Motor neuron (in vitro differentiated cells): ENCODE measurements at regions not wholly inside any gene's neighbourhood (a gene's known extent, or its start where the extent isn't known, plus 50 kb on each side); places are given as distances from the start of the nearest gene placed in this dataset.

ENCODE experiments used
- ATAC-seq, 8 experiments: fragments of 200-7000 bp; cut with Tn5 transposase; replicated peaks in 6 of 8; 2 replicates each; pipeline ENCODE4 v1.8.0; 2021; ENCODE audit warnings: mild to moderate bottlenecking in 8 of 8, moderate library complexity in 8 of 8
- H3K27ac ChIP-seq, 2 donors: fragments of 250-450 bp; sonication (Bioruptor Pico); 2 replicates each; pipeline ENCODE4 v1.9.0; 2021; ENCODE audit warnings: antibody characterized with exemption in 2 of 2, mild to moderate bottlenecking in 2 of 2, moderate library complexity in 1 of 2
- H3K4me1 ChIP-seq, 2 donors: fragments of 250-450 bp; sonication (Bioruptor Pico); replicated peaks in 1 of 2; 2 replicates each; pipeline ENCODE4 v1.6.1; 2021; ENCODE audit warnings: antibody characterized with exemption in 2 of 2, mild to moderate bottlenecking in 2 of 2, moderate library complexity in 1 of 2
- H3K4me3 ChIP-seq, 5 donors: fragments of 250-450 bp; sonication (Bioruptor Pico); 2 replicates each; pipeline ENCODE4 v1.9.0; 2021; ENCODE audit warnings: antibody characterized with exemption in 5 of 5, mild to moderate bottlenecking in 5 of 5, moderate library complexity in 4 of 5
- WGBS, 10 experiments: fragments of 450-650 bp; shearing (Covaris generic); methylation state at CpG; one replicate each; pipeline ENCODE4 v1.0.0; 2022; 5-methylcytosine and 5-hydroxymethylcytosine counted together
- in situ Hi-C, 9 experiments: fragments of 400-800 bp; cut with MboI; loops; one replicate each; pipeline ENCODE4 v1.15.0; 2021; ENCODE audit warnings: low sequenced_read_pairs in 9 of 9, low pct_unique_long_range_greater_than_20kb in 2 of 9; ENCODE audit not compliant: unreplicated experiment in 9 of 9

- no peak overlapping the region for H3K27ac ChIP-seq
- 100% methylated on average over 1 of the region's 1 CpG; no CpG with 5 or more reads in 6 of the 10 experiments for WGBS, 10 experiments
- no peak overlapping the region for H3K4me3 ChIP-seq
- no peak for ATAC-seq
- in situ Hi-C loops, result loop anchor here in 3 of 9 experiments (25.0 kb wide), 2 partner anchors 263 to 1813 kb away; partner anchors contain the start of gene TENT5A (in 2 of the 3)
- H3K4me1 ChIP-seq, result no peaks in the 10 kb centered on the region
Measured at GRCh38 chr6:82025271-82025670, 222.3 kb downstream of the IBTK start.

DNA sequence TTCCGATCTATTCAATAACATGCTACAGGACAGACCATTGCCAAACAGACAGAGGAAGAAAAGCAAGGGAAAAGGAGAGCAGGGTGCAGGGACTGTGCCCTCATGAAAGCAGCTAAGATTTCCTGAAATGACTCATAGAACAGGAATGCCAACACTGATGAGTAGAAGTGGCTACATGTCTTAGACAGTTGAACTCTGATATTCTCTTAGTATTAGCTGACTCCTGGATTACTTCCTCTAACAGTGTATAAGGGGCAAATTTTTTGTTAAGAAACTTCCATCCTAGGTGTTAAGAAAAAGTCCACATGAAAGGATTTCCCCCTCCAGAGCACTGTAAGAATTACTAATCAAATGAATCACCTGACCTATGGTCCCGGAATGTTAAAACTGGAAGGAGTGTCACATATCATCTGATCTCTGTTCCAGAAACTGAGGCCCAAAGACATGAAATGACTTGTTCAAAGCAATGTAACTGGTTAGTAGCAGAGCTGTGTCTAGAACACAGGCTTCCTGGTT lies 224.9 kb downstream of the IBTK start:
- Histone ChIP-seq H3K4me1 (no peaks in the 10 kb centered on the region), H3K27ac (no peak overlapping the region), H3K4me3 (no peak overlapping the region)
- in situ Hi-C loops, result no loop called here
- ATAC-seq, result peak in 5 of 8 experiments; percentile 43 to 88 (median 52)
- 10 to 100% (median 97%) methylated on average over 1 to 2 of the region's 2 CpGs; no CpG with 5 or more reads in 2 of the 10 experiments for WGBS, 10 experiments

GRCh38 chr6:82017773-82018172 lies 229.8 kb downstream of the IBTK start:
- no peaks in the 10 kb centered on the region for H3K4me1 ChIP-seq
- no peak overlapping the region for H3K27ac ChIP-seq
- ATAC-seq, result no peak
- in situ Hi-C loops, result no loop called here
- WGBS, 10 experiments, result 60 to 100% (median 95%) methylated on average over 1 to 3 of the region's 3 CpGs; no CpG with 5 or more reads in 1 of the 10 experiments
- H3K4me3 ChIP-seq, result no peak overlapping the region

GRCh38 chr6:82017288-82017687 lies 230.3 kb downstream of the IBTK start:
- no peak overlapping the region for H3K4me3 ChIP-seq
- no peak overlapping the region for H3K27ac ChIP-seq
- H3K4me1 ChIP-seq, result no peaks in the 10 kb centered on the region
- in situ Hi-C loops, result no loop called here
- ATAC-seq, result peak; percentile 81 to 98 (median 94)

DNA sequence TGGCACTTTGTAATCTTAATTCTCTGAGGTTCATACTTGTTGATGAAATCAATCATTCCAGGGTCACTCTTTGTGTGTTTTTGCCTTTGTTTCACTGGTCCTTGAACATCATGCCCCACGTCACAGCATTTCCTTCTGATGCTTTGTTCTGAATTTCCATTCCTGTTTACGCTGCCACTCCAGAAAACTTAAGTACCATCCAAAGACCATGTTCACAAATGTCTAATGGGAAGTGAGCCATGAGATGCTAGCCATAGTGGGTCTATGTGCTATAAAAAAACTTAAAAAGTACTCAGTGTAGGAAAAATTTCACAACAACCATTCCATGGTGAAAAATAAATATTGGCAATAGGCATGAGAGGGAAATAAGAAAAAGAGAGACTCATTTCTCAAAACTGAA lies 232.0 kb downstream of the IBTK start:
- ATAC-seq, result no peak
- in situ Hi-C loops, result no loop called here
- Histone ChIP-seq H3K27ac (no peak overlapping the region), H3K4me1 (no peaks in the 10 kb centered on the region), H3K4me3 (no peak overlapping the region)
- WGBS, 10 experiments, result 40 to 100% (median 70%) methylated on average over 1 to 2 of the region's 2 CpGs; no CpG with 5 or more reads in 1 of the 10 experiments

GRCh38 chr6:82015043-82015442 lies 232.5 kb downstream of the IBTK start:
- in situ Hi-C loops, result no loop called here
- no peak for ATAC-seq
- Histone ChIP-seq H3K4me1 (no peaks in the 10 kb centered on the region), H3K27ac (no peak overlapping the region), H3K4me3 (no peak overlapping the region)
- 25 to 100% (median 69%) methylated on average over 1 to 2 of the region's 2 CpGs; no CpG with 5 or more reads in 2 of the 10 experiments for WGBS, 10 experiments

DNA sequence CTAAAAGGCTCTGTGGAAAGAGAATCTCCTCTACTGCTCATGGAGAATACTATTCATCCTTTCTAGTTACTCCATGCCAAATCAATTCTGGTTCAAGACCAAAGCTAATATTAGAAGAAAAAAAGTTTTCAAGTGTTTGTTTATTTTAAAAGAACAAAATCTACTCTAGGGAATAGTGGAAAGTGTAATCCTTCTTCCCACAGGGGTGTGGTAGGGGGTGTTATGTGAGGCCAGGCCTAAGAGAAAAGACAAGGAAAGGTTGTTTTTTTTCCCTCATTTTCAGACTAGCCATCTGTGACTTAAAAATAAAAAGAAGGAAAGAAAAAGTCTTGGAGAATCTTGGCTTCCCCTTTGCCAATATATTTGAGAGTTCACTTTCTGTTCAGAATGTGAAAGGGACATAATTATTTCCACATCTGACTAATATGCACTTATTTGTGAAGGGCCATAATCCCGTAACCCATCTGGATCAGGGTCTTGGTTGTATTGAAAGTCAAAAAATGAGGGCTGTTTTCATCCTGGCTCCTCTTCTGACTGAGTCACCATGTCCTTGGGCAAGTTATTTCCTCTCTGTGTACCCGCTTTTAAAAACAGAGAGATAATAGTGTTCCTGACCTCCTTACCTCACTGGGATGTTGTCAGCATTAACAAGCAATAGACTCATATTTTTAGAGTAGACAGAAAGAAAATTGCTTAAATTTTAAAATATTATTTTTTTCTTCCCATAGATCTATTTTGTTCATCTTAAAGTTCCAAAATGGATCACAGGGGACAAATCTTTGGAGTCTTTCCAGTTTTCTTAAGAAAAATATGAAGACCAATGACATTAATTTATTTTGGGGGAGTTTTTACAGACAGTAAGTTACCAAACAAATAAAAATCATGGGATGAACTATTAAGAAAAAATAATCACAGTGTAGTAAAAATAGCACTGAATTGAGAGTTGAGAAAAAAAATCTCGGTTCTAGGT lies 233.7 kb downstream of the IBTK start:
- Histone ChIP-seq H3K27ac (no peak overlapping the region), H3K4me1 (no peaks in the 10 kb centered on the region), H3K4me3 (no peak overlapping the region)
- ATAC-seq, result peak in 2 of 8 experiments; percentile 31 to 44
- in situ Hi-C loops, result no loop called here
- 6 to 100% (median 81%) methylated on average over 1 to 3 of the region's 3 CpGs for WGBS, 10 experiments

- WGBS, 10 experiments, result 20 to 69% (median 53%) methylated on average over 1 to 4 of the region's 5 CpGs
- H3K4me3 ChIP-seq, result no peak overlapping the region
- no peaks in the 10 kb centered on the region for H3K4me1 ChIP-seq
- ATAC-seq, result peak in 3 of 8 experiments; percentile 64 to 75 (median 68)
- in situ Hi-C loops, result no loop called here
- no peak overlapping the region for H3K27ac ChIP-seq
Measured at GRCh38 chr6:82006027-82006738, 241.4 kb downstream of the IBTK start.

- in situ Hi-C loops, result no loop called here
- Histone ChIP-seq H3K4me3 (no peak overlapping the region), H3K27ac (no peak overlapping the region), H3K4me1 (no peaks in the 10 kb centered on the region)
- no peak for ATAC-seq
Measured at GRCh38 chr6:82000551-82000950, 247.0 kb downstream of the IBTK start.

GRCh38 chr6:81999826-82000225 lies 247.3 kb upstream of the TENT5A start:
- in situ Hi-C loops, result loop anchor here in 1 of 9 experiments (25.0 kb wide), 1 partner anchor 238 kb away; the partner anchor contains the start of gene TENT5A
- no peak for ATAC-seq
- Histone ChIP-seq H3K4me1 (no peaks in the 10 kb centered on the region), H3K4me3 (no peak overlapping the region), H3K27ac (no peak overlapping the region)
- 17 to 100% (median 49%) methylated on average over 1 of the region's 1 CpG for WGBS, 10 experiments

- H3K4me1 ChIP-seq, result no peaks in the 10 kb centered on the region
- no peak overlapping the region for H3K27ac ChIP-seq
- 80 to 100% (median 100%) methylated on average over 1 to 2 of the region's 2 CpGs; no CpG with 5 or more reads in 3 of the 10 experiments for WGBS, 10 experiments
- no peak overlapping the region for H3K4me3 ChIP-seq
- no peak for ATAC-seq
- in situ Hi-C loops, result loop anchor here in 1 of 9 experiments (25.0 kb wide), 1 partner anchor 237 kb away; the partner anchor contains the start of gene TENT5A
Measured at GRCh38 chr6:81999270-81999669, 246.8 kb upstream of the TENT5A start.

DNA sequence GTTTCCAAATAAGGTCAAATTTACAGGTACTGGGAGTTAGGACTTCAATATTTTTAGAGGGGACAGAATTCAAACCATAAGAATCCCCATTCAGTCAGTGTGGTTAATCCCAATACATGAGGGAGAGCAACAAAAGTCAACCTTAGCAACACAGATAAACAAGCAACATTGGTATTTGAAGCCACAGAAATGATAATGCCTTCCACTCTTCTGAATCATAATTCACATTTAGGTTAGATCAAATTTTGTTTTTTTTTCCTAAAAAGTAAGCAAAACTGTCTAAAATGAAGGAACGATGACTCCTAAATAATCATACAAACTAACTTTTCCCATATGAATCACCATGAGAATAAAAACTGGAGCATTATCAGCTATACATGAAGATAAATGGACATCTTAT lies 246.0 kb upstream of the TENT5A start:
- no peak for ATAC-seq

More for the DNA sequence above, 246.0 kb upstream of the TENT5A start:
- no peak overlapping the region for H3K27ac ChIP-seq
- no peaks in the 10 kb centered on the region for H3K4me1 ChIP-seq
- in situ Hi-C loops, result loop anchor here in 1 of 9 experiments (25.0 kb wide), 1 partner anchor 236 kb away; the partner anchor contains the start of gene TENT5A
- no peak overlapping the region for H3K4me3 ChIP-seq
- WGBS, 10 experiments, result 67 to 100% (median 86%) methylated on average over 1 of the region's 1 CpG; no CpG with 5 or more reads in 3 of the 10 experiments
